ENCODE measurements at regions not wholly inside any gene's neighbourhood (a gene's known extent, or its start where the extent isn't known, plus 50 kb on each side); places are given as distances from the start of the nearest gene placed in this dataset.

- 58 to 71% methylated on average over 4 of the region's 4 CpGs for WGBS, 2 donors
- Histone ChIP-seq H3K9me3 (peaks cover 0 to 9% (median 0%) of the 10 kb centered on the region in 11 donors), H3K4me1 (no peaks in the 10 kb centered on the region), H3K27ac (no peak overlapping the region), H3K4me3 (no peak overlapping the region), H3K27me3 (peaks cover 0 to under 1% (median 0%) of the 10 kb centered on the region in 7 donors), H3K36me3 (no peaks in the 10 kb centered on the region)
- intact Hi-C loops (cut with DNase I) = loop anchor here in 7 of 10 donors (5.0 to 10.0 kb wide), 5 partner anchors 174 to 349 kb away; partner anchors contain the start of gene CTBP2 (in 4 of the 7)
- ATAC-seq = no peak
- TF ChIP-seq, protein P1, sequence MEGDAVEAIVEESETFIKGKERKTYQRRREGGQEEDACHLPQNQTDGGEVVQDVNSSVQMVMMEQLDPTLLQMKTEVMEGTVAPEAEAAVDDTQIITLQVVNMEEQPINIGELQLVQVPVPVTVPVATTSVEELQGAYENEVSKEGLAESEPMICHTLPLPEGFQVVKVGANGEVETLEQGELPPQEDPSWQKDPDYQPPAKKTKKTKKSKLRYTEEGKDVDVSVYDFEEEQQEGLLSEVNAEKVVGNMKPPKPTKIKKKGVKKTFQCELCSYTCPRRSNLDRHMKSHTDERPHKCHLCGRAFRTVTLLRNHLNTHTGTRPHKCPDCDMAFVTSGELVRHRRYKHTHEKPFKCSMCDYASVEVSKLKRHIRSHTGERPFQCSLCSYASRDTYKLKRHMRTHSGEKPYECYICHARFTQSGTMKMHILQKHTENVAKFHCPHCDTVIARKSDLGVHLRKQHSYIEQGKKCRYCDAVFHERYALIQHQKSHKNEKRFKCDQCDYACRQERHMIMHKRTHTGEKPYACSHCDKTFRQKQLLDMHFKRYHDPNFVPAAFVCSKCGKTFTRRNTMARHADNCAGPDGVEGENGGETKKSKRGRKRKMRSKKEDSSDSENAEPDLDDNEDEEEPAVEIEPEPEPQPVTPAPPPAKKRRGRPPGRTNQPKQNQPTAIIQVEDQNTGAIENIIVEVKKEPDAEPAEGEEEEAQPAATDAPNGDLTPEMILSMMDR (IDR thresholded peaks at IDR 0.05) = no peak
- DNase-seq = no peak
These were observed 180.5 kb upstream of the CTBP2 start for GRCh38 chr10:125340903-125341302.

- DNase-seq = no peak
- intact Hi-C loops (cut with DNase I) = loop anchor here in 3 of 10 donors (5.0 to 10.0 kb wide), 2 partner anchors 290 to 293 kb away; no protein-coding TSS in a partner anchor
- WGBS, 2 donors = 75 to 84% methylated on average over 5 of the region's 5 CpGs
- H3K27ac ChIP-seq = no peak overlapping the region
- TF ChIP-seq, protein P1 (IDR thresholded peaks at IDR 0.05) = no peak
- H3K27me3 ChIP-seq = no peaks in the 10 kb centered on the region
- H3K4me3 ChIP-seq = no peak overlapping the region
- H3K4me1 ChIP-seq = peaks cover 0 to 17% (median 0%) of the 10 kb centered on the region in 9 donors
- ATAC-seq = no peak
- peaks cover 0 to 9% (median 0%) of the 10 kb centered on the region in 11 donors for H3K9me3 ChIP-seq
- H3K36me3 ChIP-seq = no peaks in the 10 kb centered on the region
These were observed 177.1 kb upstream of the CTBP2 start for GRCh38 chr10:125337510-125337909.

- WGBS, 2 donors = 71 to 92% methylated on average over 2 of the region's 2 CpGs
- intact Hi-C loops (cut with DNase I) = loop anchor here in 3 of 10 donors (5.0 to 10.0 kb wide), 2 partner anchors 172 to 290 kb away; partner anchors contain the start of gene CTBP2 (in 2 of the 3)
These were observed 174.2 kb upstream of the CTBP2 start for GRCh38 chr10:125334545-125334944.

GRCh38 chr10:125333769-125334168 is 173.4 kb upstream of the CTBP2 start:
- no peaks in the 10 kb centered on the region for H3K27me3 ChIP-seq
- H3K4me3 ChIP-seq = no peak overlapping the region
- DNase-seq (peak in 1 of 2 donors; percentile 19), ATAC-seq (peak; percentile 72 to 95 (median 86))
- peak overlapping the region in 8 of 10 donors; percentile 30 to 85 (median 74) for H3K27ac ChIP-seq
- no peaks in the 10 kb centered on the region for H3K36me3 ChIP-seq
- intact Hi-C loops (cut with DNase I) = loop anchor here in 3 of 10 donors (5.0 to 10.0 kb wide), 2 partner anchors 171 to 289 kb away; partner anchors contain the start of gene CTBP2 (in 2 of the 3)
- 35 to 39% methylated on average over 1 of the region's 1 CpG for WGBS, 2 donors
- no peaks in the 10 kb centered on the region for H3K9me3 ChIP-seq
- peaks cover 0 to 22% (median 0%) of the 10 kb centered on the region in 9 donors for H3K4me1 ChIP-seq
- TF ChIP-seq, protein P1 (IDR thresholded peaks at IDR 0.05) = no peak

More at GRCh38 chr10:125334545-125334944, 174.2 kb upstream of the CTBP2 start:
- Histone ChIP-seq H3K36me3 (no peaks in the 10 kb centered on the region), H3K27me3 (no peaks in the 10 kb centered on the region), H3K4me1 (peaks cover 0 to 22% (median 0%) of the 10 kb centered on the region in 9 donors), H3K27ac (peak overlapping the region in 1 of 10 donors; percentile 77), H3K9me3 (no peaks in the 10 kb centered on the region), H3K4me3 (no peak overlapping the region)
- TF ChIP-seq, protein P1 (IDR thresholded peaks at IDR 0.05) = no peak
- ATAC-seq (no peak), DNase-seq (no peak)
